ENCODE measurements at regions not wholly inside any gene's neighbourhood (a gene's known extent, or its start where the extent isn't known, plus 50 kb on each side); places are given as distances from the start of the nearest gene placed in this dataset.

DNA sequence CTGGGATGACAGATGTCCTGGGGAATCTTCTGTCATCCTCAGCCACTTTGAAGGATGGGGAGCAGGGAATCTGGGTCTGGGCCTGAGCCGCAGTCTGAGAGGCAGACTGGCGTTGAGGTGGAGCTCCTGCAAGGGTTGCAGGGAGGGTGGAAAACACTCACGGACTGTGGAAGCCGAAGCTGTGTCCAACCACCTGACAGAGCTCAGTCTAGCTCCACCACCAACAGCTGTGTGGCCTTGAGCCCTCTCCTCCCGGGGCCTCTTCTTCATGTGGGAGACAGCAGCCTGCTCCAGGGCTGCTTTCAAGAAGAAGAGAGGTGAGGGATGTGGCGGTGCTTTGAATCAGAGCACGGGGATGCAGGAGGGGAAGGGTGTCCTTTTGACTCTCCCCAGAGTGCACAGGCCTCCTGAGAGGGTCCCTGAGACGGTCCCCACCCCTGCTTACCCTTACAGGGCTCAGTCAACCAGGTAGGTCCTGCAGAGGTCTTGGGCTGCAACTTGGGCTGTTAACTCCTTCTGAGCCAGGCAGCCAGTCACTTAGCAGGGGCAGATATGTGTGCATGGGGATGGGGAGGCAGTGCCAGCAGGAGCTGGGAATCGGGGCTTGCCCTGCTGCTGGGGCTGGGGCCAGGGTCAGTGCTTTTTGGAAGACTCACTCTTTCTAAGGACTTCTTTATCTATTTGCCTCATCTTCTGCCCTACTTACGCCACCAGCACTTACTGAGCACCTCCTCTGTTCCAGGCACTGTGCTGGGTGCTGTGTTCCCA is 216.3 kb downstream of the PTPRU start:
- H4K20me1 ChIP-seq (ENCODE audit: insufficient read depth), result no peaks in the 10 kb centered on the region
- H3K27me3 ChIP-seq (ENCODE audit: insufficient read depth, low read depth, low read length), result no peaks in the 10 kb centered on the region
- no peak for TF ChIP-seq EZH2 (IDR thresholded peaks at IDR 0.05; ENCODE audit: borderline replicate concordance, insufficient read depth, low read length, poor library complexity, severe bottlenecking)
- TF ChIP-seq EP300 (conservative IDR thresholded peaks at IDR 0.05; ENCODE audit: poor library complexity, severe bottlenecking), result no peak
- TF ChIP-seq MXI1 (conservative IDR thresholded peaks at IDR 0.05; ENCODE audit: poor library complexity, severe bottlenecking), result no peak
- TF ChIP-seq SMC3 (conservative IDR thresholded peaks at IDR 0.05; ENCODE audit: poor library complexity), result no peak
- TF ChIP-seq, protein P1, sequence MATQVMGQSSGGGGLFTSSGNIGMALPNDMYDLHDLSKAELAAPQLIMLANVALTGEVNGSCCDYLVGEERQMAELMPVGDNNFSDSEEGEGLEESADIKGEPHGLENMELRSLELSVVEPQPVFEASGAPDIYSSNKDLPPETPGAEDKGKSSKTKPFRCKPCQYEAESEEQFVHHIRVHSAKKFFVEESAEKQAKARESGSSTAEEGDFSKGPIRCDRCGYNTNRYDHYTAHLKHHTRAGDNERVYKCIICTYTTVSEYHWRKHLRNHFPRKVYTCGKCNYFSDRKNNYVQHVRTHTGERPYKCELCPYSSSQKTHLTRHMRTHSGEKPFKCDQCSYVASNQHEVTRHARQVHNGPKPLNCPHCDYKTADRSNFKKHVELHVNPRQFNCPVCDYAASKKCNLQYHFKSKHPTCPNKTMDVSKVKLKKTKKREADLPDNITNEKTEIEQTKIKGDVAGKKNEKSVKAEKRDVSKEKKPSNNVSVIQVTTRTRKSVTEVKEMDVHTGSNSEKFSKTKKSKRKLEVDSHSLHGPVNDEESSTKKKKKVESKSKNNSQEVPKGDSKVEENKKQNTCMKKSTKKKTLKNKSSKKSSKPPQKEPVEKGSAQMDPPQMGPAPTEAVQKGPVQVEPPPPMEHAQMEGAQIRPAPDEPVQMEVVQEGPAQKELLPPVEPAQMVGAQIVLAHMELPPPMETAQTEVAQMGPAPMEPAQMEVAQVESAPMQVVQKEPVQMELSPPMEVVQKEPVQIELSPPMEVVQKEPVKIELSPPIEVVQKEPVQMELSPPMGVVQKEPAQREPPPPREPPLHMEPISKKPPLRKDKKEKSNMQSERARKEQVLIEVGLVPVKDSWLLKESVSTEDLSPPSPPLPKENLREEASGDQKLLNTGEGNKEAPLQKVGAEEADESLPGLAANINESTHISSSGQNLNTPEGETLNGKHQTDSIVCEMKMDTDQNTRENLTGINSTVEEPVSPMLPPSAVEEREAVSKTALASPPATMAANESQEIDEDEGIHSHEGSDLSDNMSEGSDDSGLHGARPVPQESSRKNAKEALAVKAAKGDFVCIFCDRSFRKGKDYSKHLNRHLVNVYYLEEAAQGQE (IDR thresholded peaks at IDR 0.05; ENCODE audit: borderline replicate concordance), result no peak
- no peak for TF ChIP-seq RAD21 (conservative IDR thresholded peaks at IDR 0.05)
- no peak for TF ChIP-seq TAF1 (IDR thresholded peaks at IDR 0.05; ENCODE audit: low read depth)
- no peak for TF ChIP-seq POLR2AphosphoS5 (IDR thresholded peaks at IDR 0.05)
- TF ChIP-seq, protein P2, sequence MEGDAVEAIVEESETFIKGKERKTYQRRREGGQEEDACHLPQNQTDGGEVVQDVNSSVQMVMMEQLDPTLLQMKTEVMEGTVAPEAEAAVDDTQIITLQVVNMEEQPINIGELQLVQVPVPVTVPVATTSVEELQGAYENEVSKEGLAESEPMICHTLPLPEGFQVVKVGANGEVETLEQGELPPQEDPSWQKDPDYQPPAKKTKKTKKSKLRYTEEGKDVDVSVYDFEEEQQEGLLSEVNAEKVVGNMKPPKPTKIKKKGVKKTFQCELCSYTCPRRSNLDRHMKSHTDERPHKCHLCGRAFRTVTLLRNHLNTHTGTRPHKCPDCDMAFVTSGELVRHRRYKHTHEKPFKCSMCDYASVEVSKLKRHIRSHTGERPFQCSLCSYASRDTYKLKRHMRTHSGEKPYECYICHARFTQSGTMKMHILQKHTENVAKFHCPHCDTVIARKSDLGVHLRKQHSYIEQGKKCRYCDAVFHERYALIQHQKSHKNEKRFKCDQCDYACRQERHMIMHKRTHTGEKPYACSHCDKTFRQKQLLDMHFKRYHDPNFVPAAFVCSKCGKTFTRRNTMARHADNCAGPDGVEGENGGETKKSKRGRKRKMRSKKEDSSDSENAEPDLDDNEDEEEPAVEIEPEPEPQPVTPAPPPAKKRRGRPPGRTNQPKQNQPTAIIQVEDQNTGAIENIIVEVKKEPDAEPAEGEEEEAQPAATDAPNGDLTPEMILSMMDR (IDR thresholded peaks at IDR 0.05; ENCODE audit: poor library complexity, severe bottlenecking), result no peak
- no peaks in the 10 kb centered on the region for H3K36me3 ChIP-seq (ENCODE audit: insufficient read depth, low read length)
- H3K9me3 ChIP-seq (ENCODE audit: low read length), result no peaks in the 10 kb centered on the region
- no peak overlapping the region for H3K9ac ChIP-seq (ENCODE audit: low read length)
- H3K79me2 ChIP-seq (replicated peaks; ENCODE audit: insufficient read depth, low read length), result no peaks in the 10 kb centered on the region
- H3K4me2 ChIP-seq (ENCODE audit: low read length), result no peak overlapping the region
- no peaks in the 10 kb centered on the region for H3K9me2 ChIP-seq (ENCODE audit: insufficient read depth, low read length)
- H3F3A ChIP-seq (ENCODE audit: insufficient read depth, low read length, poor library complexity, severe bottlenecking), result no peaks in the 10 kb centered on the region
- H3K27ac ChIP-seq (ENCODE audit: low read length), result no peak overlapping the region
- H2AFZ ChIP-seq (ENCODE audit: low read depth, low read length), result no peak overlapping the region
- no peak overlapping the region for H3K4me3 ChIP-seq (ENCODE audit: low read length)

DNA sequence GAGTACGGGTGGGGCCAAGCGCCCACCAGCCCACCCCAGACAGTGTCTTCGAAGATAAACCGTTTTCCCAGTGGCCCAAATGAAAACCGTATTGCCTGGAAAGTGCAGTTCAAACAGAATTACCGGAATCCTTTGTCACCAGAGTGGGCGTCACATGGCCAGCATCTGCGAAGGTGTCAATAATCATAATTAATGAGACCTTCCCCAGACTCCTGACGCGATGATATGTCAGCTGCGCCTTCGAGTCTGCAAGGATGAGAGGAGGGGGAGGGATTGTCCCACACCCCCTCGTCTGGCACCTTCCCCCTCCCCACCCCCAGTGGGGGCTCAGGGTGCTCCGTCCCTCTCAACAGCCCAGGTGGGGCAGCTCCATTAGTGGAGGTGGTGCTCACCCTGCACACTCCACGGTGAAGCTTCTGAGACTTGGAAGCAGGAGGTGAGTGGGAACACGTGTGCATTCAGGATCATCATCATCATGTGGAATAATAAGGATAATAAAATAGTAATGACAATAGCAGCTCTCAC is 215.1 kb downstream of the PTPRU start:
- TF ChIP-seq RAD21 (conservative IDR thresholded peaks at IDR 0.05) (no peak), TAF1 (IDR thresholded peaks at IDR 0.05; ENCODE audit: low read depth) (no peak), MXI1 (conservative IDR thresholded peaks at IDR 0.05; ENCODE audit: poor library complexity, severe bottlenecking) (no peak)
- Histone ChIP-seq H3K9me2 (ENCODE audit: insufficient read depth, low read length) (no peaks in the 10 kb centered on the region), H3K4me3 (ENCODE audit: low read length) (no peak overlapping the region), H3K27me3 (ENCODE audit: insufficient read depth, low read depth, low read length) (no peaks in the 10 kb centered on the region), H3K79me2 (replicated peaks; ENCODE audit: insufficient read depth, low read length) (no peaks in the 10 kb centered on the region), H3K36me3 (ENCODE audit: insufficient read depth, low read length) (no peaks in the 10 kb centered on the region), H3F3A (ENCODE audit: insufficient read depth, low read length, poor library complexity, severe bottlenecking) (no peaks in the 10 kb centered on the region), H2AFZ (ENCODE audit: low read depth, low read length) (no peak overlapping the region), H3K9me3 (ENCODE audit: low read length) (no peaks in the 10 kb centered on the region), H3K27ac (ENCODE audit: low read length) (no peak overlapping the region), H3K4me2 (ENCODE audit: low read length) (no peak overlapping the region), H4K20me1 (ENCODE audit: insufficient read depth) (no peaks in the 10 kb centered on the region), H3K9ac (ENCODE audit: low read length) (no peak overlapping the region)

All from neural cell (in vitro differentiated cells).